Liver (tissue), 8 donors: ENCODE measurements at regions not wholly inside any gene's neighbourhood (a gene's known extent, or its start where the extent isn't known, plus 50 kb on each side); places are given as distances from the start of the nearest gene placed in this dataset.

Experiments used
- DNase-seq: peaks from one replicate; pipeline ENCODE4 v3.0.0-alpha.2; 2017; ENCODE audit warnings: low spot score
- H3K27ac ChIP-seq, 2 donors: one replicate each; pipeline ENCODE4 v1.7.0; 2013; ENCODE audit warnings: inconsistent platforms in 2 of 2, low read length in 2 of 2, control low read depth in 1 of 2, low read depth in 1 of 2, mild to moderate bottlenecking in 1 of 2
- H3K27me3 ChIP-seq, 4 donors: one replicate each; pipeline versions ENCODE4 v1.6.1 to v1.7.0; 2013; ENCODE audit warnings: low read length in 3 of 4, inconsistent platforms in 1 of 4, mild to moderate bottlenecking in 1 of 4, moderate library complexity in 1 of 4; ENCODE audit not compliant: control insufficient read depth in 4 of 4, insufficient read depth in 4 of 4
- H3K36me3 ChIP-seq, 4 donors: one replicate each; pipeline versions ENCODE4 v1.6.1 to v1.7.0; 2013; ENCODE audit warnings: low read length in 3 of 4, mild to moderate bottlenecking in 3 of 4, low read depth in 1 of 4, moderate library complexity in 1 of 4; ENCODE audit not compliant: control insufficient read depth in 4 of 4, insufficient read depth in 3 of 4
- H3K4me1 ChIP-seq, 4 donors: one replicate each; pipeline versions ENCODE4 v1.6.1 to v1.7.0; 2013; ENCODE audit warnings: low read length in 3 of 4, mild to moderate bottlenecking in 3 of 4, moderate library complexity in 1 of 4; ENCODE audit not compliant: control insufficient read depth in 4 of 4, insufficient read depth in 4 of 4
- H3K4me3 ChIP-seq, 3 donors: one replicate each; pipeline versions ENCODE4 v1.6.1 to v1.7.0; 2013; ENCODE audit warnings: low read length in 3 of 3, control low read depth in 1 of 3, low read depth in 1 of 3, mild to moderate bottlenecking in 1 of 3
- H3K9ac ChIP-seq, 2 donors: one replicate each; pipeline ENCODE4 v1.7.0; 2013; ENCODE audit warnings: low read length in 2 of 2, mild to moderate bottlenecking in 2 of 2, moderate library complexity in 2 of 2, control low read depth in 1 of 2, low read depth in 1 of 2
- H3K9me3 ChIP-seq, 4 donors: one replicate each; pipeline versions ENCODE4 v1.6.1 to v1.7.0; 2013; ENCODE audit warnings: low read length in 3 of 4; ENCODE audit not compliant: control insufficient read depth in 4 of 4
- CTCF ChIP-seq: fragments of 150-350 bp; IDR thresholded peaks from 2 replicates; pipeline ENCODE4 v1.5.1; 2017; ENCODE audit warnings: improper control_type of control experiment, low read depth, low read length; ENCODE audit not compliant: missing input control
- EGR1 ChIP-seq, 2 donors: IDR thresholded peaks; 2 replicates each; pipeline ENCODE4 v1.6.1; 2016 to 2018; ENCODE audit warnings: antibody characterized with exemption in 2 of 2, low read depth in 2 of 2
- FOXA1 ChIP-seq: IDR thresholded peaks from 2 replicates; pipeline ENCODE4 v1.6.1; 2016; ENCODE audit warnings: antibody characterized with exemption
- FOXA2 ChIP-seq: IDR thresholded peaks from 2 replicates; pipeline ENCODE4 v1.6.1; 2016; ENCODE audit warnings: antibody characterized with exemption
- HNF4A ChIP-seq, 2 donors: conservative IDR thresholded peaks; 2 replicates each; pipeline ENCODE4 v1.6.1; 2016; ENCODE audit warnings: antibody characterized with exemption in 2 of 2, mild to moderate bottlenecking in 2 of 2
- HNF4G ChIP-seq: IDR thresholded peaks from 2 replicates; pipeline ENCODE4 v1.6.1; 2016; ENCODE audit warnings: antibody characterized with exemption
- JUND ChIP-seq, 2 donors: IDR thresholded peaks; 2 replicates each; pipeline ENCODE4 v1.6.1; 2016; ENCODE audit warnings: antibody characterized with exemption in 2 of 2
- MAX ChIP-seq: IDR thresholded peaks from 2 replicates; pipeline ENCODE4 v1.6.1; 2016; ENCODE audit warnings: antibody characterized with exemption
- NR2F2 ChIP-seq: IDR thresholded peaks from 2 replicates; pipeline ENCODE4 v1.6.1; 2016; ENCODE audit warnings: antibody characterized with exemption
- RAD21 ChIP-seq, 2 donors: IDR thresholded peaks; 2 replicates each; pipeline ENCODE4 v1.6.1; 2016; ENCODE audit warnings: antibody characterized with exemption in 2 of 2, mild to moderate bottlenecking in 2 of 2
- REST ChIP-seq: IDR thresholded peaks from 2 replicates; pipeline ENCODE4 v1.6.1; 2016; ENCODE audit warnings: antibody characterized with exemption, mild to moderate bottlenecking
- RXRA ChIP-seq, 2 donors: IDR thresholded peaks; 2 replicates each; pipeline ENCODE4 v1.6.1; 2017 to 2018; ENCODE audit warnings: antibody characterized with exemption in 2 of 2, mild to moderate bottlenecking in 1 of 2
- SP1 ChIP-seq: IDR thresholded peaks from 2 replicates; pipeline ENCODE4 v1.6.1; 2018; ENCODE audit warnings: antibody characterized with exemption, mild to moderate bottlenecking
- TAF1 ChIP-seq: conservative IDR thresholded peaks from 2 replicates; pipeline ENCODE4 v1.6.1; 2016; ENCODE audit warnings: antibody characterized with exemption, mild to moderate bottlenecking
- YY1 ChIP-seq: IDR thresholded peaks from 2 replicates; pipeline ENCODE4 v1.6.1; 2016; ENCODE audit warnings: antibody characterized with exemption, mild to moderate bottlenecking
- ZBTB33 ChIP-seq: IDR thresholded peaks from 2 replicates; pipeline ENCODE4 v1.6.1; 2016; ENCODE audit warnings: antibody characterized with exemption
- WGBS: extraction: QIAGEN DNeasy Blood & Tissue Kit; methylation state at CpG from one replicate; pipeline ENCODE4 v1.1.7; 2013; 5-methylcytosine and 5-hydroxymethylcytosine counted together
- donor health status: healthy.
- donor health status: healthy.
- donor health status: healthy.
- donor health status: healthy.
- donor health status: healthy.

- no peaks in the 10 kb centered on the region for H3K36me3 ChIP-seq
- no peaks in the 10 kb centered on the region for H3K4me1 ChIP-seq
- no peak overlapping the region for H3K4me3 ChIP-seq
- WGBS = 86% methylated on average over 9 of the region's 9 CpGs
- peaks cover 0 to 3% (median 1%) of the 10 kb centered on the region in 4 donors for H3K27me3 ChIP-seq
- DNase-seq = no peak
- H3K27ac ChIP-seq = no peak overlapping the region
- H3K9ac ChIP-seq = no peak overlapping the region
- no peaks in the 10 kb centered on the region for H3K9me3 ChIP-seq
- TF ChIP-seq RAD21 (IDR thresholded peaks at IDR 0.05) = no peak
- no peak for TF ChIP-seq RXRA (IDR thresholded peaks at IDR 0.05)
- TF ChIP-seq FOXA1 = no peak
- TF ChIP-seq YY1 = no peak
- no peak for TF ChIP-seq NR2F2
- TF ChIP-seq MAX = no peak
- no peak for TF ChIP-seq TAF1
- no peak for TF ChIP-seq CTCF
- TF ChIP-seq HNF4A (conservative IDR thresholded peaks at IDR 0.05) = no peak
- TF ChIP-seq SP1 = no peak
- no peak for TF ChIP-seq FOXA2
- TF ChIP-seq REST = no peak
- no peak for TF ChIP-seq ZBTB33
- TF ChIP-seq EGR1 (IDR thresholded peaks at IDR 0.05; ENCODE audit: low read depth in 2 of 2) = no peak
- no peak for TF ChIP-seq JUND (IDR thresholded peaks at IDR 0.05)
- TF ChIP-seq HNF4G = no peak
Observed at GRCh38 chr5:2201832-2202231, 319.1 kb upstream of the IRX4 start.

- TF ChIP-seq FOXA2 (no peak), CTCF (no peak), REST (no peak), HNF4G (no peak), FOXA1 (no peak), TAF1 (no peak), ZBTB33 (no peak)
- Histone ChIP-seq H3K36me3 (no peaks in the 10 kb centered on the region), H3K27me3 (peaks cover 0 to 3% (median 1%) of the 10 kb centered on the region in 4 donors), H3K4me3 (no peak overlapping the region), H3K9ac (no peak overlapping the region), H3K4me1 (no peaks in the 10 kb centered on the region), H3K9me3 (no peaks in the 10 kb centered on the region), H3K27ac (no peak overlapping the region)
- no peak for DNase-seq
- 64% methylated on average over 2 of the region's 2 CpGs for WGBS
Observed at GRCh38 chr5:2201421-2201820, 318.7 kb upstream of the IRX4 start.
